D721Med (cell line): ENCODE measurements at regions not wholly inside any gene's neighbourhood (a gene's known extent, or its start where the extent isn't known, plus 50 kb on each side); places are given as distances from the start of the nearest gene placed in this dataset.

ENCODE experiments used
- DNase-seq: peaks from one replicate; pipeline ENCODE4 v3.0.0; 2011; ENCODE audit warnings: low spot score; ENCODE audit not compliant: insufficient read length
- FAIRE-seq: peaks from 2 replicates; lab custom pipeline; 2011; peaks lifted over from hg19 to GRCh38; lab: Jason Lieb, UNC
- CTCF ChIP-seq: IDR thresholded peaks from 2 replicates; pipeline ENCODE4 v1.5.1; 2012; ENCODE audit warnings: mild to moderate bottlenecking, control low read depth; ENCODE audit not compliant: insufficient read depth; ENCODE audit errors: missing control alignments

DNA sequence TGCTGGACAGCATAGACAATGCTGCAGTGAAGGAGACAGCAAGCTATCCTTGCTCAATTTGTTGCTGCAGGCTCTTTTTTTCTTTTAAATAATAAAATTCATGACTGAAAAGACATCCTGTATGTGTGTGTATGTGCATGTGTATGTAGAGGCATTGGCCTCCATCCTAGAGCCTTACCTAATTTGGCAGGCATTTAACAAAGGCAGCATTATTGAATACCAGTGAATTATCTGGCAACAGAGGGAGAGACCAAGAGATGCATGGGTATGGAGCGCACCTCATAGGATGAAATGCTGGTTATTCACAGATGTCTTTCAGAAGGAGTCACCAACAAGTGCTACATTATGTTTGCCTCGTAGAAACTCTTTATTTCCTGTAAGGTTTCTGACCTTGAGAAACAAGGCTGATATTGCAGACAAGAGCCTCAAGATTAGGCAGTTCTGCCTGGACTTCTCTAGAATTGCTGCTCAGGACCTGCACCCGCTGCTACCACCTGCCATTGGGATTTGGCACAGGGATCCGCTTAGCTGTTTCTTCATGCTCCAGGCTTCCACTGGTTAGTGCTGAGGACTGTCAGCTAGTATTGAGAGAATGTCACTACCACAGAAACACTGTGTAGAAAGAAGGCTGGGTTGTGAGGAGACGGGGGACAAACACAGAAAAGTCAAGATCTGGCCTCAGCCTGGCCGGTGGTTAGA is 247.7 kb upstream of the RFX3 start:
- FAIRE-seq (no peak), DNase-seq (no peak)
- TF ChIP-seq CTCF: no peak

GRCh38 chr9:3769646-3770045 is 243.8 kb upstream of the RFX3 start:
- no peak for TF ChIP-seq CTCF
- DNase-seq (no peak), FAIRE-seq (no peak)

GRCh38 chr9:3768712-3769457 is 243.1 kb upstream of the RFX3 start:
- TF ChIP-seq CTCF: no peak
- FAIRE-seq: no peak
- no peak for DNase-seq

GRCh38 chr9:3768286-3768685 is 242.5 kb upstream of the RFX3 start:
- TF ChIP-seq CTCF: no peak
- FAIRE-seq (no peak), DNase-seq (no peak)

DNA sequence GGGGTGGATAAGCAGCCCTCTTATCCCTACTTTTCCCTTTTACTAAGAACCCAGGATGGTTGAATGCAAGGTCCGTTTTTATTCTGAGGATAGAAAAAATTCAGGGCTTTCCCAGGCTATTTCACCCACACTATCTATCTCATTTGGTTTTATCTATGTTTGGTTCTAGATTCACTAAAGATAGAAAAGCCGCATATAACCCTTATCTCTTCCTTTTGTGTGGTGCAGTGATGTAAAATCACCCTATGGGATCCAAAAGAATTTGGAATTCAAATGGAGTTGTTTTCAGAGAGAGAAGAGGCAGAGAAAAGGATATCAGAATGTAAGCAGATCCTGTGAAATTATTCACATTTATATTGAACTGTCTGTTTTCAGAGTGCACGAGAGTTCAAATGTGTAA is 236.3 kb upstream of the RFX3 start:
- FAIRE-seq (no peak), DNase-seq (no peak)
- no peak for TF ChIP-seq CTCF

DNA sequence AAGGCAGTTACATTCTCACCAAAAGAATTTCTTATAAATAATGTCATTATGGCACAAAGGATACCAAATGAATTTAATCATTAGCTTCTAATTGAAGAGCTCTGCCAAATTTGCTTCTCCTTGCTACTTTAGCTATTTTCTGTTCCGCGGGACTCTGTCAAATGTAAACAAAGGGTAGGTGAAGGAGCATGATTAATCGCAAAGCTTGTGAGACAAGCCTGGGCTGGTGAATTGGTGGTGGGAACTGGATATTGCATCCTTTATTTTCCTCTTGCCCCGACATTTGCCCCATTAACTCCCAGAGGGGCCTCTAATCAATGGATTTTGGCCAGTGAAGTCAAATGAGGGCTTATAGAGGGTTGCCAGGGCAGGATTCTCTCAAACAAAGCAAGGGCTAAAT is 234.2 kb upstream of the RFX3 start:
- DNase-seq (no peak), FAIRE-seq (no peak)
- no peak for TF ChIP-seq CTCF
